ENCODE measurements at regions not wholly inside any gene's neighbourhood (a gene's known extent, or its start where the extent isn't known, plus 50 kb on each side); places are given as distances from the start of the nearest gene placed in this dataset.

GRCh38 chr12:66905201-66905600 lies 226.3 kb upstream of the GRIP1 start:
- Histone ChIP-seq H3K4me3 (no peak overlapping the region), H3K4me1 (peaks cover 0 to 7% (median 3%) of the 10 kb centered on the region in 4 donors), H3K27ac (no peak overlapping the region), H3K36me3 (no peaks in the 10 kb centered on the region), H3K9me3 (no peaks in the 10 kb centered on the region), H3K27me3 (no peaks in the 10 kb centered on the region)
- no peak for DNase-seq (ENCODE audit: low spot score in 2 of 2)
- no peak for TF ChIP-seq POLR2A (IDR thresholded peaks at IDR 0.05)
- TF ChIP-seq, protein P1, sequence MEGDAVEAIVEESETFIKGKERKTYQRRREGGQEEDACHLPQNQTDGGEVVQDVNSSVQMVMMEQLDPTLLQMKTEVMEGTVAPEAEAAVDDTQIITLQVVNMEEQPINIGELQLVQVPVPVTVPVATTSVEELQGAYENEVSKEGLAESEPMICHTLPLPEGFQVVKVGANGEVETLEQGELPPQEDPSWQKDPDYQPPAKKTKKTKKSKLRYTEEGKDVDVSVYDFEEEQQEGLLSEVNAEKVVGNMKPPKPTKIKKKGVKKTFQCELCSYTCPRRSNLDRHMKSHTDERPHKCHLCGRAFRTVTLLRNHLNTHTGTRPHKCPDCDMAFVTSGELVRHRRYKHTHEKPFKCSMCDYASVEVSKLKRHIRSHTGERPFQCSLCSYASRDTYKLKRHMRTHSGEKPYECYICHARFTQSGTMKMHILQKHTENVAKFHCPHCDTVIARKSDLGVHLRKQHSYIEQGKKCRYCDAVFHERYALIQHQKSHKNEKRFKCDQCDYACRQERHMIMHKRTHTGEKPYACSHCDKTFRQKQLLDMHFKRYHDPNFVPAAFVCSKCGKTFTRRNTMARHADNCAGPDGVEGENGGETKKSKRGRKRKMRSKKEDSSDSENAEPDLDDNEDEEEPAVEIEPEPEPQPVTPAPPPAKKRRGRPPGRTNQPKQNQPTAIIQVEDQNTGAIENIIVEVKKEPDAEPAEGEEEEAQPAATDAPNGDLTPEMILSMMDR (IDR thresholded peaks at IDR 0.05), result no peak
- no peak for TF ChIP-seq EP300 (IDR thresholded peaks at IDR 0.05)

DNA sequence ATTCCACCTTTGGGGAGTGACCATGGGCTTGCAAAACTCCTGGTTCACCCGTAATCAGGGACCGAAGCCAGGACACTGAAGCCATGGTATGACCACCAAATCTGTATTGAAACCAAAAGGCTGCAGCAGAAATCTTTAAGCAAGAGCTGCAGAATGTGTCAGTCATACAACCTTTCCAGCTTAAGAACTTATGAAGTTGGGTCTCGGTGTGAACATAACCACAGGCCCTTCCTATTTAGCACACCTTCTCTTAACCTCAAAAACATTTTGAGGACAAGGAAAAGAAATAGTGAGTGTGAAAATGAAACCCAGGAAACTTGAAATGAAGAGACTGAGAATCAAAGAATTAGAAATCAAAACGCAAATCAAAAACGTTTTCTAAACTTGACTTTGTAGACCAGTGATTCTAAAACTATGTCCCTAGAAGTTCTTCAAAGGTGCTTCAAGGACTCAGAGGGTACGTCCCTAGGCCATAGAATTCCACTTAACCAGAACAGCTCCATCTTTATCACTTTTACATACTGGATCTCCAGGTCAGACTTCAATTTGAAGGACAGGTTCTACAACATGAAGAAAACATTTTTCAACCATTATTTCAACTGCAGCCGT lies 231.6 kb upstream of the GRIP1 start:
- 93 to 94% methylated on average over 7 of the region's 7 CpGs for WGBS, 2 donors
- no peaks in the 10 kb centered on the region for H3K9me3 ChIP-seq
- no peak overlapping the region for H3K4me3 ChIP-seq
- H3K27ac ChIP-seq, result no peak overlapping the region
- no peaks in the 10 kb centered on the region for H3K4me1 ChIP-seq
- no peaks in the 10 kb centered on the region for H3K27me3 ChIP-seq
- TF ChIP-seq EP300 (IDR thresholded peaks at IDR 0.05) (no peak), POLR2A (IDR thresholded peaks at IDR 0.05) (no peak)
- TF ChIP-seq, protein P1 (IDR thresholded peaks at IDR 0.05), result no peak
- no peak for DNase-seq (ENCODE audit: low spot score in 2 of 2)
- H3K36me3 ChIP-seq, result no peaks in the 10 kb centered on the region

- H3K4me1 ChIP-seq, result no peaks in the 10 kb centered on the region
- H3K27ac ChIP-seq, result no peak overlapping the region
- 48 to 56% methylated on average over 6 of the region's 6 CpGs for WGBS, 2 donors
- no peak for DNase-seq (ENCODE audit: low spot score in 2 of 2)
- H3K36me3 ChIP-seq, result no peaks in the 10 kb centered on the region
- no peaks in the 10 kb centered on the region for H3K9me3 ChIP-seq
- no peaks in the 10 kb centered on the region for H3K27me3 ChIP-seq
- TF ChIP-seq EP300 (IDR thresholded peaks at IDR 0.05), result no peak
- no peak for TF ChIP-seq POLR2A (IDR thresholded peaks at IDR 0.05)
- TF ChIP-seq, protein P1 (IDR thresholded peaks at IDR 0.05), result no peak
- H3K4me3 ChIP-seq, result no peak overlapping the region
These were observed 236.5 kb upstream of the GRIP1 start for GRCh38 chr12:66915306-66915904.

DNA sequence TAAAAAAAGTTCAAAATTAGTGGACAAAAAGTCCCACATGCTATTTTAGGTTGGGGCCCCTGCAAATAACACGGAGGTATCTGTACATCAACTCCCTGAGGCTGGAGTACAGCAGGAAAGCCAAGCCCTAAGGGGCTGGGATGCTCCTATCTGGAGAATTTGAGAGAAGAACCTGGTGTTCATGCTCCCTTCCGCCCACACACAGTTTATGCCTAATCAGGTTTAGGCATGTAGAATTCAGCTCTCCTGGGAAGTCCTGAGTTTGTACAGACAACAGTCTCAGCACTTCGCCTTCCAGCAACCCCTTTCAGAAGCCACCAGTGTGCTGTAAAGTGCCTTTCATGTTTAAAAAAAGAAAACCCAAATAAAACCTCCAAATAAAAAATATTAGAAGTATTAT lies 237.3 kb upstream of the GRIP1 start:
- TF ChIP-seq, protein P1 (IDR thresholded peaks at IDR 0.05), result no peak
- TF ChIP-seq EP300 (IDR thresholded peaks at IDR 0.05), result no peak
- no peak for TF ChIP-seq POLR2A (IDR thresholded peaks at IDR 0.05)
- Histone ChIP-seq H3K27ac (no peak overlapping the region), H3K36me3 (no peaks in the 10 kb centered on the region), H3K4me3 (no peak overlapping the region), H3K4me1 (no peaks in the 10 kb centered on the region), H3K9me3 (no peaks in the 10 kb centered on the region), H3K27me3 (no peaks in the 10 kb centered on the region)
- WGBS, 2 donors, result 55 to 65% methylated on average over 3 of the region's 3 CpGs
- DNase-seq (ENCODE audit: low spot score in 2 of 2), result no peak

DNA sequence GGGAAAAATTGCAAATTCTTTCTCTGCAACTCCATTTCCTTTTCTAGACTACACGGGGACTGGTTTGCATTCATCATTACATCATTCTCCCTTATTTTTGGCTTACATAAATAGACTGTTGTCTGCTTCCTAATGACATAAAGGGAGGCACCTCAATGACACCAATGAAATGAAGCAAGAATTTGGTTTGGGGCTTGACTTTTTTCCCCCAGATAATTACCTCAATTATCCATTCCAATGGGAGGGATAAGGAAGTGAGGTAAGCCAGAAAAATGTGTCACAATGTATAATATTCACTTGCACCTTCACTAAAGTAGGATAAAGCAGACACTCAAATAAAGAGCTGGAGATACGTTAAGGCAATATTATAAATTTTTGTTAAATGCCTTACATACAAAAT lies 240.6 kb upstream of the GRIP1 start:
- H3K36me3 ChIP-seq, result no peaks in the 10 kb centered on the region
- no peak for DNase-seq (ENCODE audit: low spot score in 2 of 2)
- H3K27me3 ChIP-seq, result no peaks in the 10 kb centered on the region
- no peaks in the 10 kb centered on the region for H3K4me1 ChIP-seq
- H3K4me3 ChIP-seq, result no peak overlapping the region
- H3K27ac ChIP-seq, result no peak overlapping the region
- H3K9me3 ChIP-seq, result no peaks in the 10 kb centered on the region
- WGBS, 2 donors, result 48 to 54% methylated on average over 2 of the region's 2 CpGs
- TF ChIP-seq, protein P1 (IDR thresholded peaks at IDR 0.05), result no peak
- TF ChIP-seq POLR2A (IDR thresholded peaks at IDR 0.05) (no peak), EP300 (IDR thresholded peaks at IDR 0.05) (no peak)

All from tibial nerve (tissue), 4 donors.